ENCODE measurements at regions not wholly inside any gene's neighbourhood (a gene's known extent, or its start where the extent isn't known, plus 50 kb on each side); places are given as distances from the start of the nearest gene placed in this dataset.
"Not testable (repeated sequence)": the region's sequence is repeated elsewhere in the genome, so short reads cannot be mapped to it uniquely, and the experiment has no call there.

- FAIRE-seq: no peak
Observed at GRCh38 chr2:2804528-2804927, 473.5 kb upstream of the MYT1L start.

GRCh38 chr2:2801458-2801857 is 470.4 kb upstream of the MYT1L start:
- no peak for FAIRE-seq
- DNase-seq (ENCODE audit: low spot score): no peak

More at GRCh38 chr2:2804528-2804927, 473.5 kb upstream of the MYT1L start:
- no peak for DNase-seq (ENCODE audit: low spot score)

GRCh38 chr2:2800697-2801096 is 469.6 kb upstream of the MYT1L start:
- DNase-seq (ENCODE audit: low spot score): no peak
- FAIRE-seq: no peak

GRCh38 chr2:2800001-2800400 is 468.9 kb upstream of the MYT1L start:
- no peak for FAIRE-seq
- no peak for DNase-seq (ENCODE audit: low spot score)

- FAIRE-seq: no peak
- DNase-seq (ENCODE audit: low spot score): no peak
Observed at GRCh38 chr2:2799151-2799697, 468.1 kb upstream of the MYT1L start.

GRCh38 chr2:2798337-2798736 is 467.3 kb upstream of the MYT1L start:
- FAIRE-seq: no peak
- DNase-seq (ENCODE audit: low spot score): no peak

- FAIRE-seq: no peak
Observed at GRCh38 chr2:2797797-2798196, 466.7 kb upstream of the MYT1L start.

GRCh38 chr2:2796207-2796606 is 465.1 kb upstream of the MYT1L start:
- DNase-seq (ENCODE audit: low spot score) (no peak), FAIRE-seq (no peak)

More at GRCh38 chr2:2797797-2798196, 466.7 kb upstream of the MYT1L start:
- no peak for DNase-seq (ENCODE audit: low spot score)

GRCh38 chr2:2795438-2796091 is 464.5 kb upstream of the MYT1L start:
- no peak for DNase-seq (ENCODE audit: low spot score)
- no peak for FAIRE-seq

GRCh38 chr2:2793925-2794560 is 463.0 kb upstream of the MYT1L start:
- FAIRE-seq (no peak), DNase-seq (ENCODE audit: low spot score) (no peak)

- no peak for FAIRE-seq
Observed at GRCh38 chr2:2793514-2793913, 462.4 kb upstream of the MYT1L start.

GRCh38 chr2:2791606-2792005 is 460.5 kb upstream of the MYT1L start:
- DNase-seq (ENCODE audit: low spot score): no peak
- FAIRE-seq: no peak

More at GRCh38 chr2:2793514-2793913, 462.4 kb upstream of the MYT1L start:
- DNase-seq (ENCODE audit: low spot score): no peak

GRCh38 chr2:2791031-2791430 is 460.0 kb upstream of the MYT1L start:
- no peak for FAIRE-seq
- DNase-seq (ENCODE audit: low spot score): no peak

GRCh38 chr2:2788076-2788475 is 457.0 kb upstream of the MYT1L start:
- FAIRE-seq: no peak
- no peak for DNase-seq (ENCODE audit: low spot score)

GRCh38 chr2:2787301-2787907 is 456.3 kb upstream of the MYT1L start:
- no peak for DNase-seq (ENCODE audit: low spot score)
- FAIRE-seq: no peak

- DNase-seq (ENCODE audit: low spot score) (no peak), FAIRE-seq (no peak)
Observed at GRCh38 chr2:2782007-2782406, 450.9 kb upstream of the MYT1L start.

GRCh38 chr2:2779727-2780126 is 448.7 kb upstream of the MYT1L start:
- DNase-seq (ENCODE audit: low spot score) (no peak), FAIRE-seq (no peak)

- DNase-seq (ENCODE audit: low spot score) (no peak), FAIRE-seq (no peak)
Observed at GRCh38 chr2:2777876-2778275, 446.8 kb upstream of the MYT1L start.

GRCh38 chr2:2777213-2777612 is 446.1 kb upstream of the MYT1L start:
- no peak for FAIRE-seq
- DNase-seq (ENCODE audit: low spot score): no peak

- DNase-seq (ENCODE audit: low spot score): no peak
- no peak for FAIRE-seq
Observed at GRCh38 chr2:2775018-2775417, 443.9 kb upstream of the MYT1L start.

- DNase-seq (ENCODE audit: low spot score) (no peak), FAIRE-seq (no peak)
Observed at GRCh38 chr2:2773692-2774091, 442.6 kb upstream of the MYT1L start.

- FAIRE-seq; DNase-seq (ENCODE audit: low spot score): not testable (repeated sequence)
Observed at GRCh38 chr2:2773080-2773479, 442.0 kb upstream of the MYT1L start.

Data from RCC 7860 (cell line).